ENCODE measurements at regions not wholly inside any gene's neighbourhood (a gene's known extent, or its start where the extent isn't known, plus 50 kb on each side); places are given as distances from the start of the nearest gene placed in this dataset.
A peak's percentile ranks its signal among the peaks of the same experiment; 100 is the strongest.
"Not testable (repeated sequence)": the region's sequence is repeated elsewhere in the genome, so short reads cannot be mapped to it uniquely, and the experiment has no call there.

DNA sequence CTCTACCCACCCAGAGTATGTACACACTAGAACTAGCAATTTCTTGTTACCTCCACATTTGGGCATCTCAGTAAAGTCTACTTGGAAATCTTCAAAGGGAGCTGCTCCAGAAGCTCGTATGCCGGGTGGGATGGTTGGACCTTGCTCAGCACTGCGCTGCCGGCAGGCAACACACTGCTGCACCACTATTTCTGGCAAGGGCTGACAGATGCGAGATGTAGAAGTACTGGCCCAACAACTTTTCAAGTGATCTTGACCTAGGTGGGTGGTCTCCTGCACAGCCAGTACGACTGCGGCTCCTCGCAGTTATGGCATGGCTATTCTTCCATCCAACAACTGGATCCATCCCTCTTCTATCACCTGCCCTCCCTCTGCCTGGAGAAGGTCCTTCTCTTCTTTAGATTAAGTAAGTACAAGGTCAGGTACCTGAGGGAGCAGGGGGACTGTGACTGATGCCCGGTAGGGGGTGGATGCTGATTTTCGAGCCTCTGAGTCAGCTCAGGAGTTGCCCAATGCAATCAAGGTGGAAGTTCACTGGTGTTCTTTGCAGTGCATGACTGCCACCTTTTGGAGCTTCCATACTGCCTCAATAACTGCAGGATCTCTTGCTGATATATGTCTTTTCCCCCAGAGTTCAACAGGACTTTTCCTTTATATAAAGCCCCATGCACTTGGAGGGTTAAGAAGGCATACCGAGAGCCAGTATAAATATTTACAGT lies 100.4 kb upstream of the SLC1A4 start:
- intact Hi-C loops (cut with DNase I), result no loop called here
- DNase-seq (ENCODE audit: low spot score), result no peak

- DNase-seq (ENCODE audit: low spot score), result no peak
- intact Hi-C loops (cut with DNase I), result no loop called here
Measured at GRCh38 chr2:64889803-64890202, 99.4 kb upstream of the SLC1A4 start.

DNA sequence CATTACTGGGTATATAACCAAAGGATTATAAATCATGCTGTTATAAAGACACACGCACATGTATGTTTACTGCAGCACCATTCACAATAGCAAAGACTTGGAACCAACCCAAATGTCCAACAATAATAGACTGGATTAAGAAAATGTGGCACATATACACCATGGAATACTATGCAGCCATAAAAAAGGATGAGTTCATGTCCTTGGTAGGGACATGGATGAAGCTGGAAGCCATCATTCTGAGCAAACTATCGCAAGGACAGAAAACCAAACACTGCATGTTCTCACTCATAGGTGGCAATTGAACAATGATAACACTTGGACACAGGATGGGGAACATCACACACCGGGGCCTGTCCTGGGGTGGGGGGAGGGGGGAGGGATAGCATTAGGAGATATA lies 92.6 kb upstream of the SLC1A4 start:
- intact Hi-C loops (cut with DNase I); DNase-seq (ENCODE audit: low spot score): not testable (repeated sequence)

DNA sequence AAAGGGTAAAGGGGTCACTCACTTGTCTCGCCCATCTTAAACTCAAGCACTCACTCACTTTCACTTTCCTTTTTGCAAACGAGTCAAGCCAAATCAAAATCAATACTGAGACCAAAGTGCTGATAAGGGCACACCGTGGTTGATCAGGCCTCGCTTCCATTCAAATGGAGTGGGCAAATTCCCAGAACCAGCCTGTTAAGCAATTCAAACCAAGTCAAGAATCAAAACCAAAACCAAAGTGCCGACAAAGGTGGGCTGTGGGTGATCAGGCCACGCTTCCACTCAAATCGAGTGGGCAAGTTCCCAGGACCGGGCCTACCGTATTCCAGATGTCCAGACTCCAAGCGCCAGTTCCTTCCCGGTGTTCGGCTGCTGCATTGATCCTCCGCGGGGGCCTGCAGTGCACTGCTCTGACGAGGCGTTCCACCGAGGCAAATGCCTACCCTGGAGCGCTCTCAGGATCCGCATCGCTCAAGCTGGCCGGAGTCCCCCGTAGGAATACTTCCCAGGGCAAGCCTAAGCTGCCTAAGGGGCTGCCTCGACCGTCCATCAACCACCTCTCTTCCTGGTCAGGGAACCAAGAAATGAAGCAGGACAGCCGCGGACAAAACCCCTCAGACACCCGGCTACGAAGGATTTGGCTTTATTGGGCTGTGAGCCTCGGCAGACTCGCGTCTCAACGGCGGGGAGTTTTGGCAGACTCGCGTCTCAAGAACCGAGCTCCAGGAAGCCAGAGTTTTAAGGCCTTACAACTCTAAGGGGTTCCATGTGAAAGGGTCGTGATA lies 89.9 kb upstream of the SLC1A4 start:
- intact Hi-C loops (cut with DNase I), result no loop called here

DNA sequence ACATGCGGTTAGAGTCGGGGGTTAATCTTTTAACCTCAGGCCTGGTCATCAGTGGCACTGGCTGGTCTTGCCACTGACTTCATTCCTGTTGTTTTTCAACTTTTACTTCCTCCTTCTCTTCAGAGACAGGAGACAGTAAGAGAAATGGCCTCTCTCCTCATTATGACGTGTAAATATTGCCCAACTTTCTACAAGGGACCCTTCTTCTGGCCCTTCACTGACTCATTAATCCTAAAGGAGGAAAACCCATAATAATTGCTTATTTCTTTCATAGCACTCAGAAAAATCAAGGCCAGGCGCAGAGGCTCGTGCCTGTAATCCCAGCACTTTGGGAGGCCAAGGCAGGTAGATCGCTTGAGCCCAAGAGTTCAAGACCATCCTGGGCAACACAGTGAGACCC lies 89.3 kb upstream of the SLC1A4 start:
- intact Hi-C loops (cut with DNase I); DNase-seq (ENCODE audit: low spot score): not testable (repeated sequence)

More for the DNA sequence above, 89.9 kb upstream of the SLC1A4 start:
- DNase-seq (ENCODE audit: low spot score), result no peak

DNA sequence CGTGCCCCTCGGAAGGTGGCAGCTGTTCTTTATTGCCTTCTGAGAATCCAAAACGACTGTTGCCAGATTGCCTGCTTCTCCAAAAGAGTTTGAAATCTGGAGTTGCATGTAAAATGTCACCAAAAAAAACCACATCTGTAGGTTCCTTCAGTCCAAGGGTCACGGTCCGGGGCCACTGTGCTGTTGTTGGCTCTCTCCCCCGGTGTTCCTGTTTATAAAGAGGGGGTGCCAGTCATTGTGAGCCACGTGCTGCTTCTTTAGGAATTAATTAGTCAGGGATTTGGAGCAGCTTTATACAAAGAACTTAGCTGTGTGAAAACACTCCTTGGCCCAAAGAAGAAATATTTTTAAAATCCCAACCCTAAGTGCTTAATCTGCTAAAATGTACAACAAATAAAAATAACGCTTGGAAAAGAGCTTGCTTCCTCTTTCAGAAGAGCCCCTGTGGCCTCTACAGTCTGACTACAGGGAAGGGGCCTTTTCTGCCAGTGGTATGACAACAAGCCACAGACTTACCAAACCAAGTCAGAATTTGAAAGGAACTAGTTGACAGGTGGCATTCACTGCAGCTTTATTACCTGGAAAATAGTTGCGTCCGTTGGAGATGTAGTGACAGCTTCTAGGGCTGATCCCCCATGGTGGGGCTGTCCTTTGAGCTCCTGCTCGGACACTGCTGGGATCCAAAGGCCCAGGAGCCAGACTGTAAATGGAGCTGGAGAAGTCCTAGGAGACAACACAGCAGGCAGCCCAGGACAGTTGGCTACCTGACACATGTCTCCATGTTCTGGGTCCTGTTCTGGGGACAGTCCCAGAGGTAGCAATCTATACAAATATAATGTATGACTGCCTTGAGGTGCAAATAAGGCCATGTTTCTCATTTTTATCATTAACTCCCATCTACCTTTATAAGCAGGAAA lies 84.5 kb upstream of the SLC1A4 start:
- no peak for DNase-seq (ENCODE audit: low spot score)
- intact Hi-C loops (cut with DNase I), result no loop called here

DNA sequence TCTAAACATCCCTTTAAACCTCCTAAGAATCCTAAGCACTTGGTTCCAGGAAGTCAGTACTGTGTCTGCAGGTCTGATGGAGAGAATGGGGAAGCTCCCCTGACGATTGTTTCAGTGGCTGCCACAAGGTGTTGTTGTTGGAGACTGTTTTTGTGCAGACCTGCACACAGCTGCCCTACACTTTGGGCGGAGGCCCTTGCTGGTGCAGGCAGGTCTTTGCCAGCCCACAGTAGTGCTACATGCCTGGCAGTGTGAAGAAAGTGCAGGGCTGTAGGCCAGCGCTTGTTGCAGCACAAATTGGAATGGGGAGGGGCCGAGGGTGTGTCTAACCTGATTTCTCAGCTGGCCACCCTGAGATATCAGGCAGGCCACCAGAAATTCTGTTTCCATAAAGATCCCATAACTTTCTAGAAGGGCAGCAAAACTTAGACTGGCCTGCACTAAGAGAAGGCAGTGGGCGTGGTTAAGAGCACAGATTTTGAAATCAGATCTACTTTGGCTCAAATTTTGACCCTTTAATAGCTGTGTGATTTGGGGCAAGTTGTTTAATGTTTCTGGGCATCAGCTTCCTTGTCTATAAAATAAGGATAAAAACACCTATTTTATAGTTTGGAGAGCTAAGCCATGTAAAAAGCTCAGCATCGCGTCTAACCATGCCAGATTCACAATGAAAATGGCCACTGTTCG lies 83.7 kb upstream of the SLC1A4 start:
- intact Hi-C loops (cut with DNase I), result no loop called here
- DNase-seq (ENCODE audit: low spot score), result no peak

- intact Hi-C loops (cut with DNase I), result no loop called here
- DNase-seq (ENCODE audit: low spot score), result no peak
Measured at GRCh38 chr2:64906853-64907536, 82.2 kb upstream of the SLC1A4 start.

DNA sequence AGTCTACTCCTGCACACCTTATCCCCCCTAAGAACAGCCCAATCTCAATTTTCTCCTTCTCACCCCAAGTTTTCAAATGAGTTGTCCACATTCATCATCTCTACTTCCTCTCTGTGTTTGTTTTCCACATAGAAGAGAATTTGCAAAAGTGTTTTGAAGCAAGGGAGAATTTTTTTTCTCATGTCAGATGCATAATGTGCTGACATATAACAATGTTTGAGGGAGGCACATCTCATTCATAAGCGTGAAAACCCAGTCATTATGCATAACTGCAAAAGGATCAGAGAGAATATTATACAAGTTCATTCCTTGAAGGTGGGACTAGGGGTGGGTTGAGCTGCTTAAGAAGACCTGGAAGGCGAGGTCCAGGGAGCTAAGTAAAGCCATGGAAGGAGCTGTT lies 80.8 kb upstream of the SLC1A4 start:
- intact Hi-C loops (cut with DNase I), result no loop called here
- no peak for DNase-seq (ENCODE audit: low spot score)

DNA sequence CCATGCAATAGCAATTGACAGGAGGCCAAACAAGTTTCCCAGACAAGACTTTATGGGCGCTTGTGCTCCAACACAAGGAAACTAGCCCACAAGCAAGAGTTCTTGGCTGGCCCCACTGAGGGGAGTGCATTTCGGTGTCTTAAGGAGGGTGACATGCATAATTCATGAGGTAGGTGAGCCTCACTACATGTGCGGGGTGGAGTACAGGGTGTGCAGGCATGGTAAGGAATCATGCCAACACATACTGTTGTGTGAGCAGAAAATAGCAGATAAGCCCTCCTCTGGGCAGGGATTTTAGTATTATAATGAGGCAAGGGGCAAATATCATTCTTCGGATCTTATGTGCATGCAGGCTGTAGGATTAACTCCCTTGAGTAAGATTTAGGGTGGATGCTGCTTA lies 78.7 kb upstream of the SLC1A4 start:
- intact Hi-C loops (cut with DNase I), result no loop called here
- DNase-seq (ENCODE audit: low spot score), result no peak

- DNase-seq (ENCODE audit: low spot score), result no peak
- intact Hi-C loops (cut with DNase I), result no loop called here
Measured at GRCh38 chr2:64910972-64911433, 78.2 kb upstream of the SLC1A4 start.

DNA sequence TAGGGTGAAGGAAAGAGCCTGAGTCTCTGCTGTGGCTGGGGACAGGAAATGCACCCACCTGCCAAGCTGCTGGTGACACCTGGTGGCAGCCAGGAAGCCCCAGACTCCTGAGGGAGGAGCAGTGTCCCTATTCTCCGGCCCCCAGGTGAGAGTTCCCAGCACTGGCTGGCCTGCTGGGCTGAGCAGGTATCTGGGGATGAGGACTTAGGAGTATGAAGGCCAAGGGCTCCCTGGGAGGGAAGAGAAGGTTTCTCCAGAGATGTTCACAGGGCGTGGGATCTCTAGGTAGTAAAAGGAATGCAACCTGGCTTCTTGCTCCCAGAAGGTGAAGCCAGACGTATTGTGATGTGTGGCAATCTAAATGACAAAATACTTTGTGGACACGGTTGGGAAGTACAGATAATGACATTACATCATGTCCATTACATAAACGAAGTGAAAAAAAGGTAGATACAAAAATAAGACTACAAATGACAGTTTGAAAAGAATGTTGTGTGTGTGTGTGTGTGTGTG lies 75.8 kb upstream of the SLC1A4 start:
- intact Hi-C loops (cut with DNase I), result no loop called here
- DNase-seq (ENCODE audit: low spot score), result no peak

- no peak for DNase-seq (ENCODE audit: low spot score)
- intact Hi-C loops (cut with DNase I), result no loop called here
Measured at GRCh38 chr2:64914247-64914646, 75.0 kb upstream of the SLC1A4 start.

DNA sequence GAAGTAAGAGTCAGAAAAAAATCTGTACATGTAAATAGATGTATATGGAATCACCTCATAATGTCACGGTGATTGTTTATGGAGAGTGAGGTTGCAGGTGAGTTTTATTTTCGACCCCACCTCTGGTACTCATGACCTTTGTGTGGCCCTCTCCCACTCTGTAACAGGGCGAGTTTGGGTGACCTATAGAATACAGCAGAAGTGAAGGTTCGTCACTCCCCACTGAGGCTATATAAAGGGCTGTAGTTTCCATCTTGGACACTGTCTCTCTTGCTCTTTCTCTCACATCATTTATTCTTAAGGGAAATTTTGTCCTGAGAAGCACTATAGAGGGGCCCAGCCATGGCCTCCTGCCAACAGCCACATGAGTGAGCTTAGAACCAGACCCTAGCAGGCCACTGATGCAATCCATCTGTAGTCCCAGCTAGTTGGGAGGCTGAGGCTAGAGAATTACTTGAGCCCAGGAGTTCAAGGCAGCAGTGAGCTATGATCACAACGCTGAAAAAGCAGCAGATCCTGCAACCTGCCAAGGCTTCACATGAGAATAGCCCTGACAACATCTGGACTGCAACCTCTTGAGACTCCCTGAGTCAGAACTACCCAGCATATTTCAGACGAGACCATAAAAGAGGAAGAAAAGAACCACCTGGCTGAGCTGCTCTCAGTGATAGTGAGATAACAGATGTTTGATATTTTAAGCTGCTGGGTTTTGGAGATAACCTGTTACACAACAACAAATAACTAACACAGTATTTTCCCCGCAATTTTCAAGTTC lies 74.3 kb upstream of the SLC1A4 start:
- intact Hi-C loops (cut with DNase I), result loop anchor here (5.0 kb wide), 1 partner anchor 657 kb away; no protein-coding TSS in a partner anchor
- DNase-seq (ENCODE audit: low spot score), result peak; percentile 54

DNA sequence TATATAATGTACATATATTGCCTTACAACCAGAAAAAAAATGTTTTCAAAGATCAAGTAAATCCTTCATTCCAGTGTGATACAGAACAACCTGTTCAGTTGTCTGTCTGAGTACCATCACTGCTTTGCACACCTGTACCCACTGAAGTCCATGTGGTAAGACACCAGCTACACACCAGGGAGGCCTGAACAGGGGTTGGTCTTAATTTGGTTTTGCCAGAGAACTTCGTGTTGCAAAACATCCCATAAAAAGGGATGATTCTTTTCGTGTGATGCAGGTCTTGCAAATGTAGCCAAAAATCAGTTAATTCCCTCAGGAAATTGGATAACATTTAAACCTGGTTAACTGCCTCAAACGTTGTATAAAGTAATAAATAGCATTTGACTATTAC lies 73.7 kb upstream of the SLC1A4 start:
- DNase-seq (ENCODE audit: low spot score), result peak; percentile 31
- intact Hi-C loops (cut with DNase I), result loop anchor here (5.0 kb wide), 1 partner anchor 657 kb away; no protein-coding TSS in a partner anchor

GRCh38 chr2:64918220-64918886 lies 70.8 kb upstream of the SLC1A4 start:
- intact Hi-C loops (cut with DNase I), result loop anchor here (2.0 to 5.0 kb wide), 2 partner anchors 268 to 654 kb away; no protein-coding TSS in a partner anchor

DNA sequence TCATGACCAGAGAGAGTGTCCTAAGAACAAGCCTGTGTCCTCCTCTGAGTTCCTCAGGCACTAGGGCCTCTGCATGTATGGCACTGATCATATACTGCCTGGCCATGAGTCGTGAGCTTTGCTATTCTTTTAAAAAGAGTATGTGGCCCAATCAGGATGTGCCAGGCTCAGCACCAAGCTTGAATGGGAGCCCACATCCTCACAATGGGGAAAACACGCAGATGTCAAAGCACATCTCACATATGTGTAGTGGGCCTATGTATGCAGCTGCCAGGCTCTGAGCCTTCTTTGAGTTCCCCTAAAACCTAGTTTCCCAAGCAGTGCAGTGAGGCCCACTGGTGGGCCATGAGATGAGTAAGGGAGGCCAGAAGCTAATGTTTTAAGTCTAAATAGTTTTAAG lies 69.9 kb upstream of the SLC1A4 start:
- DNase-seq (ENCODE audit: low spot score), result no peak

More at GRCh38 chr2:64918220-64918886, 70.8 kb upstream of the SLC1A4 start:
- DNase-seq (ENCODE audit: low spot score), result no peak

More for the DNA sequence above, 69.9 kb upstream of the SLC1A4 start:
- intact Hi-C loops (cut with DNase I), result loop anchor here (2.0 to 5.0 kb wide), 2 partner anchors 268 to 653 kb away; no protein-coding TSS in a partner anchor

Data from cardiac septum (tissue), 1 donor.